ENCODE measurements at regions not wholly inside any gene's neighbourhood (a gene's known extent, or its start where the extent isn't known, plus 50 kb on each side); places are given as distances from the start of the nearest gene placed in this dataset.

DNA sequence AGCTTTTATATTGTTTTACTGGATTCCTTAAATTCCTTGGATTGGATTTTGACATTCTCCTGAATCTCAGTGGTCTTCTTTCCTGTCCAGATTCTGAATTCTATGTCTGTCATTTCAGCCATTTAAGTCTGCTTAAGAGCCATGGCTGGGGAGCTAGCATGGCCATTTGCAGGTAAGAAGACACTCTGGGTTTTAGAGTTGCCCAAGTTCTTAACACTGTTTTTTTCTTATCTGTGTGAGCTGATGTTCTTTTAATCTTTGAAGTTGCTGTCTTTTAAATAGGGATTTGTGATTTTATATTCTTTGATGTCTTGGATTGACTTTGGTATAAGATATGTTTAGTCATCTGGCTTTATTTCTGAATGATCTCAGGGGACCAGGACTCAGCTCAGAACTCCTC, 677.2 kb downstream of the CCDC85A start:
- CTCF ChIA-PET = no interaction called here

DNA sequence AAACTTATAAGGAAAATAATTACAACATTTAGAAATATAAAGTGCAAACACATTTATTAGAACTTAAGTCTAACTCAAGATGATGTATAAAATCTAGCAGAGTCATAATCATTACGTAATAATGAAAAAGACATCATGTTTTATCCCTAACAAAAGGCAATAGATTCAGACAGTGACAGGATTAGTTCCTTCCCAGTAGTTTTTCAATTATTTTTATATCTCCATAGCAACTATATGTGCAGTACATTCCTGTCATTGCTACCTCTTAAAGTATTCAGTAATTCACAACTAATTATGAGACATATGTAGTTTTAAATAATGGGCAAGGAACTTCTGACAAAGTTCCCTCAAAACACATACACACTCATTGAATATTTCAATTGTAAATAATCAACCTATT, 687.9 kb downstream of the CCDC85A start:
- ChIA-PET POLR2A (ENCODE audit: unreplicated experiment) (no interaction called here), CTCF (no interaction called here)
- Histone ChIP-seq H3K79me2 (ENCODE audit: low read depth) (no peaks in the 10 kb centered on the region), H4K20me1 (ENCODE audit: insufficient read depth) (no peaks in the 10 kb centered on the region), H3K9me3 (ENCODE audit: insufficient read depth, low read depth) (no peaks in the 10 kb centered on the region), H3K9me2 (ENCODE audit: insufficient read depth) (no peaks in the 10 kb centered on the region), H3K4me3 (no peak overlapping the region), H3K4me2 (no peak overlapping the region), H3K27me3 (ENCODE audit: insufficient read depth, low read depth) (no peaks in the 10 kb centered on the region), H3K36me3 (ENCODE audit: low read depth) (no peaks in the 10 kb centered on the region), H3F3A (ENCODE audit: insufficient read depth, low read depth) (no peaks in the 10 kb centered on the region), H3K27ac (no peak overlapping the region), H2AFZ (no peak overlapping the region), H3K4me1 (replicated peaks; ENCODE audit: insufficient read depth) (no peaks in the 10 kb centered on the region)
- TF ChIP-seq, protein P1, sequence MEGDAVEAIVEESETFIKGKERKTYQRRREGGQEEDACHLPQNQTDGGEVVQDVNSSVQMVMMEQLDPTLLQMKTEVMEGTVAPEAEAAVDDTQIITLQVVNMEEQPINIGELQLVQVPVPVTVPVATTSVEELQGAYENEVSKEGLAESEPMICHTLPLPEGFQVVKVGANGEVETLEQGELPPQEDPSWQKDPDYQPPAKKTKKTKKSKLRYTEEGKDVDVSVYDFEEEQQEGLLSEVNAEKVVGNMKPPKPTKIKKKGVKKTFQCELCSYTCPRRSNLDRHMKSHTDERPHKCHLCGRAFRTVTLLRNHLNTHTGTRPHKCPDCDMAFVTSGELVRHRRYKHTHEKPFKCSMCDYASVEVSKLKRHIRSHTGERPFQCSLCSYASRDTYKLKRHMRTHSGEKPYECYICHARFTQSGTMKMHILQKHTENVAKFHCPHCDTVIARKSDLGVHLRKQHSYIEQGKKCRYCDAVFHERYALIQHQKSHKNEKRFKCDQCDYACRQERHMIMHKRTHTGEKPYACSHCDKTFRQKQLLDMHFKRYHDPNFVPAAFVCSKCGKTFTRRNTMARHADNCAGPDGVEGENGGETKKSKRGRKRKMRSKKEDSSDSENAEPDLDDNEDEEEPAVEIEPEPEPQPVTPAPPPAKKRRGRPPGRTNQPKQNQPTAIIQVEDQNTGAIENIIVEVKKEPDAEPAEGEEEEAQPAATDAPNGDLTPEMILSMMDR (conservative IDR thresholded peaks at IDR 0.05) = no peak
- TF ChIP-seq EZH2 (IDR thresholded peaks at IDR 0.05; ENCODE audit: low read depth) = no peak
- intact Hi-C loops (cut with micrococcal nuclease; ENCODE audit: unreplicated experiment) = no loop called here
- no TSS peak for BruUV-seq (replicated peaks)
- DNase-seq = no peak

More for the DNA sequence above, 677.2 kb downstream of the CCDC85A start:
- Histone ChIP-seq H4K20me1 (ENCODE audit: insufficient read depth) (no peaks in the 10 kb centered on the region), H2AFZ (no peak overlapping the region), H3K9me3 (ENCODE audit: insufficient read depth, low read depth) (no peaks in the 10 kb centered on the region), H3K4me2 (no peak overlapping the region), H3F3A (ENCODE audit: insufficient read depth, low read depth) (no peaks in the 10 kb centered on the region), H3K79me2 (ENCODE audit: low read depth) (no peaks in the 10 kb centered on the region), H3K4me1 (replicated peaks; ENCODE audit: insufficient read depth) (no peaks in the 10 kb centered on the region), H3K4me3 (no peak overlapping the region), H3K9me2 (ENCODE audit: insufficient read depth) (no peaks in the 10 kb centered on the region), H3K36me3 (ENCODE audit: low read depth) (no peaks in the 10 kb centered on the region), H3K27ac (no peak overlapping the region), H3K27me3 (ENCODE audit: insufficient read depth, low read depth) (no peaks in the 10 kb centered on the region)
- no TSS peak for BruUV-seq (replicated peaks)
- TF ChIP-seq, protein P1 (conservative IDR thresholded peaks at IDR 0.05) = no peak
- POLR2A ChIA-PET (ENCODE audit: unreplicated experiment) = no interaction called here
- intact Hi-C loops (cut with micrococcal nuclease; ENCODE audit: unreplicated experiment) = no loop called here
- DNase-seq = no peak

DNA sequence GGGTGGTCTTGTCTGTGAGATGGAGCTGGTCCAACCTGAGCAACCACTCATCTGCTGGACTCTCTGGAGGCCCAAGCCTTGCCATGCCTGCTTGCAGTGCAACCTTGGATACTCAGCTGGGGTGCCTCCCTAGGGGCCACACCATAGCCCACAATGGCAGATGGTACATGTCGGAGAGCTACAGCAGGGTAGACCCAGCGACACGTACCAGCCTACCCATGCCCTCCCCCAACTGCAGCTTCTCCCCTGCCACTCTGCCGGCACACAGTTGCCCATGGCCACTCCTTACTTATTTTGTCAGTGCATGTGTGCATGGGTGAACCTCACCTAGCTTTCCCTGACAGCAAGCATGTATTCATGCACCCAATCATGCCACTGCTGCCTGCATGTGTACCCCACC, 690.9 kb downstream of the CCDC85A start:
- H3K4me1 ChIP-seq (replicated peaks; ENCODE audit: insufficient read depth) = no peaks in the 10 kb centered on the region
- no peaks in the 10 kb centered on the region for H3K27me3 ChIP-seq (ENCODE audit: insufficient read depth, low read depth)
- no TSS peak for BruUV-seq (replicated peaks)
- H3K9me2 ChIP-seq (ENCODE audit: insufficient read depth) = no peaks in the 10 kb centered on the region
- no peak overlapping the region for H3K4me3 ChIP-seq
- no peak overlapping the region for H2AFZ ChIP-seq
- TF ChIP-seq, protein P1 (conservative IDR thresholded peaks at IDR 0.05) = no peak
- no peak for TF ChIP-seq EZH2 (IDR thresholded peaks at IDR 0.05; ENCODE audit: low read depth)
- H4K20me1 ChIP-seq (ENCODE audit: insufficient read depth) = no peaks in the 10 kb centered on the region
- no peak overlapping the region for H3K4me2 ChIP-seq
- no peaks in the 10 kb centered on the region for H3K36me3 ChIP-seq (ENCODE audit: low read depth)
- no peak for DNase-seq
- no peaks in the 10 kb centered on the region; the same call in 1 of the 2 replicates for H3K9me3 ChIP-seq (ENCODE audit: insufficient read depth, low read depth)
- no peaks in the 10 kb centered on the region for H3K79me2 ChIP-seq (ENCODE audit: low read depth)
- no peaks in the 10 kb centered on the region for H3F3A ChIP-seq (ENCODE audit: insufficient read depth, low read depth)
- intact Hi-C loops (cut with micrococcal nuclease; ENCODE audit: unreplicated experiment) = no loop called here
- no peak overlapping the region for H3K27ac ChIP-seq
- ChIA-PET POLR2A (ENCODE audit: unreplicated experiment) (no interaction called here), CTCF (no interaction called here)

Data from PC-9 (cell line).